Stimulated activated CD8-positive, alpha-beta memory T cell treated with anti-CD3 and anti-CD28 coated beads, Interleukin-2, amount 100 ng/mL, for 48 hours (primary cell): ENCODE measurements at regions not wholly inside any gene's neighbourhood (a gene's known extent, or its start where the extent isn't known, plus 50 kb on each side); places are given as distances from the start of the nearest gene placed in this dataset.
"Not testable (repeated sequence)": the region's sequence is repeated elsewhere in the genome, so short reads cannot be mapped to it uniquely, and the experiment has no call there.

Experiments
- DNase-seq, 2 donors: peaks; one replicate each; pipeline ENCODE4 v3.0.0-alpha.2; 2020; ENCODE audit warnings: low read depth in 2 of 2

GRCh38 chr7:53238021-53238605, 202.7 kb downstream of the POM121L12 start:
- DNase-seq, result no peak

- not testable (repeated sequence) for DNase-seq
Observed at GRCh38 chr7:53239151-53239550, 203.7 kb downstream of the POM121L12 start.

- DNase-seq, result no peak
Observed at GRCh38 chr7:53245721-53246120, 210.3 kb downstream of the POM121L12 start.

GRCh38 chr7:53246957-53247356, 211.5 kb downstream of the POM121L12 start:
- no peak for DNase-seq

GRCh38 chr7:53252539-53252938, 217.1 kb downstream of the POM121L12 start:
- DNase-seq, result no peak

GRCh38 chr7:53272081-53272480, 236.6 kb downstream of the POM121L12 start:
- DNase-seq, result no peak

- DNase-seq, result no peak
Observed at GRCh38 chr7:53281312-53281711, 245.9 kb downstream of the POM121L12 start.

- DNase-seq, result no peak
Observed at GRCh38 chr7:53292341-53292740, 256.9 kb downstream of the POM121L12 start.

GRCh38 chr7:53302496-53303246, 267.2 kb downstream of the POM121L12 start:
- DNase-seq, result no peak

- no peak for DNase-seq
Observed at GRCh38 chr7:53303781-53304180, 268.3 kb downstream of the POM121L12 start.

GRCh38 chr7:53306846-53307245, 271.4 kb downstream of the POM121L12 start:
- no peak for DNase-seq

- no peak for DNase-seq
Observed at GRCh38 chr7:53311205-53311604, 275.8 kb downstream of the POM121L12 start.

GRCh38 chr7:53315981-53316380, 280.5 kb downstream of the POM121L12 start:
- no peak for DNase-seq

- DNase-seq, result no peak
Observed at GRCh38 chr7:53318566-53318965, 283.1 kb downstream of the POM121L12 start.

GRCh38 chr7:53325061-53325460, 289.6 kb downstream of the POM121L12 start:
- DNase-seq, result no peak

GRCh38 chr7:53326634-53327033, 291.2 kb downstream of the POM121L12 start:
- no peak for DNase-seq

GRCh38 chr7:53336105-53336668, 300.8 kb downstream of the POM121L12 start:
- no peak for DNase-seq

- DNase-seq, result no peak
Observed at GRCh38 chr7:53340220-53340619, 304.8 kb downstream of the POM121L12 start.

GRCh38 chr7:53350241-53350640, 314.8 kb downstream of the POM121L12 start:
- peak in 1 of 2 donors; percentile 2 for DNase-seq

- no peak for DNase-seq
Observed at GRCh38 chr7:53351681-53352080, 316.2 kb downstream of the POM121L12 start.

GRCh38 chr7:53358269-53358668, 322.8 kb downstream of the POM121L12 start:
- DNase-seq, result no peak

- DNase-seq, result no peak
Observed at GRCh38 chr7:53383131-53383530, 347.7 kb downstream of the POM121L12 start.

- DNase-seq, result not testable (repeated sequence)
Observed at GRCh38 chr7:53385239-53385638, 349.8 kb downstream of the POM121L12 start.
